Keratinocyte (primary cell): ENCODE measurements at regions not wholly inside any gene's neighbourhood (a gene's known extent, or its start where the extent isn't known, plus 50 kb on each side); places are given as distances from the start of the nearest gene placed in this dataset.

Experiments used
- EZH2 ChIP-seq: IDR thresholded peaks from one replicate; pipeline ENCODE4 v1.6.1; 2012; ENCODE audit warnings: inconsistent platforms, mild to moderate bottlenecking, low read length, moderate library complexity
- TF ChIP-seq, protein P1 (sequence below), 3 experiments: IDR thresholded peaks in 1 of 3; conservative IDR thresholded peaks in 1 of 3; optimal IDR thresholded peaks in 1 of 3; 2 replicates in 2 of 3; 3 replicates in 1 of 3; pipeline versions ENCODE3 to v1.5.1; 2011; ENCODE audit warnings: low read length in 3 of 3, mild to moderate bottlenecking in 3 of 3, moderate library complexity in 2 of 3, control low read depth in 1 of 3, inconsistent platforms in 1 of 3; ENCODE audit not compliant: insufficient read depth in 2 of 3; ENCODE audit errors: extremely low read depth in 1 of 3

GRCh38 chr4:38495446-38495845, 168.6 kb upstream of the KLF3 start:
- TF ChIP-seq, protein P1, sequence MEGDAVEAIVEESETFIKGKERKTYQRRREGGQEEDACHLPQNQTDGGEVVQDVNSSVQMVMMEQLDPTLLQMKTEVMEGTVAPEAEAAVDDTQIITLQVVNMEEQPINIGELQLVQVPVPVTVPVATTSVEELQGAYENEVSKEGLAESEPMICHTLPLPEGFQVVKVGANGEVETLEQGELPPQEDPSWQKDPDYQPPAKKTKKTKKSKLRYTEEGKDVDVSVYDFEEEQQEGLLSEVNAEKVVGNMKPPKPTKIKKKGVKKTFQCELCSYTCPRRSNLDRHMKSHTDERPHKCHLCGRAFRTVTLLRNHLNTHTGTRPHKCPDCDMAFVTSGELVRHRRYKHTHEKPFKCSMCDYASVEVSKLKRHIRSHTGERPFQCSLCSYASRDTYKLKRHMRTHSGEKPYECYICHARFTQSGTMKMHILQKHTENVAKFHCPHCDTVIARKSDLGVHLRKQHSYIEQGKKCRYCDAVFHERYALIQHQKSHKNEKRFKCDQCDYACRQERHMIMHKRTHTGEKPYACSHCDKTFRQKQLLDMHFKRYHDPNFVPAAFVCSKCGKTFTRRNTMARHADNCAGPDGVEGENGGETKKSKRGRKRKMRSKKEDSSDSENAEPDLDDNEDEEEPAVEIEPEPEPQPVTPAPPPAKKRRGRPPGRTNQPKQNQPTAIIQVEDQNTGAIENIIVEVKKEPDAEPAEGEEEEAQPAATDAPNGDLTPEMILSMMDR (optimal IDR thresholded peaks at IDR 0.05 in 1 of 3, IDR thresholded peaks at IDR 0.05 in 1 of 3, conservative IDR thresholded peaks at IDR 0.05 in 1 of 3; ENCODE audit: extremely low read depth in 1 of 3, insufficient read depth in 2 of 3, low read length in 3 of 3) = no peak
- TF ChIP-seq EZH2 = no peak
